HG03342 (cell line): ENCODE measurements at regions not wholly inside any gene's neighbourhood (a gene's known extent, or its start where the extent isn't known, plus 50 kb on each side); places are given as distances from the start of the nearest gene placed in this dataset.

Experiments
- ATAC-seq: cut with Tn5 transposase; IDR thresholded peaks from one replicate; pipeline ENCODE4 v1.9.1; 2021; ENCODE audit warnings: mild to moderate bottlenecking, moderate library complexity; ENCODE audit not compliant: unreplicated experiment

DNA sequence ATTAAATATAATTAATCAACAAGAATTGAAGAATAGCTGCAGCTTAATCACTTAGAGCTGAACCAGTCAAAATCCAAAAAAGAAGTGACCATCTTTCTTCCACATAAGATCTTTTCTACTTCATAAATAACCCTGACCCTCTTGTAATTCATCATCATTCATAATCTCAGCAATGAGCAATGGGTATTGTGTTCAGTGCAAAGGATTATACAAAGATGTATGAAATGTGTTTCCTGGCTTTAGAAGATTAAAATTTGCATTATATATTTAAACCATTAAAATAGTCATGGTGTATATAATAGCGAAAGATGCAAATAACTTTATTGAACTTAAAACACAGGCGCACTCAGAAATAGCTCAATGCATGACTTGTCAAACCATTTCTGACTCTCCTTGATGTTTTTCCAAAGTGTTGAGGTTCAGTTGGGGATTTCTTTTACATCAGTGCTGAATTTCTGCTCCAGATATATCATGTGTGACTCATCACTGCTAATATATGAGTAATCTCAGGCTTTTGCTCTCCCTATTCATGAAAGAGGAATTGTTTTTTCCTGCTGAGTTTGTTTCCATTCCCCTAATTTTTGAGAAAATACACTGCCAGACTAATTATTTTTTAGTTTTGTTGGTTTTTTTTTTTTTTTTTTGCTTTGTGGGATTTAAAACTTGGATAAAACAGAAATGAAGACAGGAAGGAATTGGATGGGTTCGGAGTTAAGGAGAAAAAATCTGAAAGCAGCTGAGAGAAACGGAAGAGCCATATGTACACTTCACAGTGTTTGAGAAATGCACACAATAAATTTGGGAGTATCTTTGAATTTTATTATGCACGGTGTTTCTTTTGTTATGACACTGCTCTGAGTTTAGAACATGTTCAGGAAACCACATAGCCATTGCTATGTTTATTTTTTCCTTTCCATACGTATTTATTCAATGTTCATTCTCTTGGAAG lies 290.1 kb upstream of the PCDH7 start:
- no peak for ATAC-seq

DNA sequence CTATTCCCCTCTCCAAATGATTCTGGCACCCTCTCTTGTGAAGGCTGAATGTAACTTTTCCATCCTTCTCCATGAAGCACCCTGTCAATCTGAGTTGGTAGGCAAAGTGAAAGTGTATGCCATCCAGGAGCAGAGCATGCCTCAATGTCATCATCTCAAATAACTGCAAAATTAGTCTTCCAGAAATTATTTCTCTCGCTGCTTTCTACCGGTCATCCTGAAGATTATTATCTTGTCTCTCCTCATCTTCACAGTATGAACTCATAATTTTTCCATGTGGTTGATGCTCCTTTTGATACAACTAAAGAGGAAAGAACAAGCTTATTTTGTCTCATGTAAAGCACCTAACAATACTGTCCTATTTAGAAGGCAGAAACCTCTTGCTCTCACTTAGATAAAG lies 285.5 kb upstream of the PCDH7 start:
- ATAC-seq: no peak

DNA sequence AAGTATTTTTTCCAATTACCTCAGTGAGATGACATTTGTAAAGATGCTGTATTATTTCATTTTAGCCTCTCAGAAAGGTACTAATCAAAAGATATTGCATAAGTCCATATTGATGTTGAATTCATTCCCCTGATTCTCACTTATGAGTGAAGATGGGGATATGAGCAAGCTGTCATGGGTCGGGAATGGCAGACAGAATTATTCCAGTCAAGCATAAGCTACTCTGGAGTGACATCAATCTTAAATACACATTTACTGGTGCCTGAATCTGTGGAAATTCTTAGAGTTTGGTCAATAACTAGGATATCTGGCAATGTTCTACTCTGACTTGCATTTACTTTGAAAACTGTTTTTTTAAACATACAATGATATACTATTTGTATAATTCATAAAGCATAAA lies 283.8 kb upstream of the PCDH7 start:
- no peak for ATAC-seq

DNA sequence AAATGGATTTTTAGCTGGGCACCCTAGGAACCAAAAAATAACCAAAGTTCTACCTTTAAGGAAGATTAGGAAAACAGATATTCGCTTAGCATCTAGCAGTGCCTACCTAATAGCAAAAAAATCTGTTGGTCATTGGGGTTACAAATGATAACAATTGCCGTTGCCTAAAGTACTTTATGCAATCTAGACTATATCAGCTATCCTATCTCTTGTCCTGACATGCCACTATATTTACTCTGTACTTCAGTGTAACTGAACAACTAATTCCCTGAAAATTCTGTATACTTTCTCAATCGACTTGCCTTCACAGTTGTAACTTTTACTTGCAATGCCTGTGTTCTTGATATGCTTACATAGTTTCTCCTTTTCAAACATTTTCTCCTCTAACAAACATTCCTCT lies 282.9 kb upstream of the PCDH7 start:
- ATAC-seq: no peak

DNA sequence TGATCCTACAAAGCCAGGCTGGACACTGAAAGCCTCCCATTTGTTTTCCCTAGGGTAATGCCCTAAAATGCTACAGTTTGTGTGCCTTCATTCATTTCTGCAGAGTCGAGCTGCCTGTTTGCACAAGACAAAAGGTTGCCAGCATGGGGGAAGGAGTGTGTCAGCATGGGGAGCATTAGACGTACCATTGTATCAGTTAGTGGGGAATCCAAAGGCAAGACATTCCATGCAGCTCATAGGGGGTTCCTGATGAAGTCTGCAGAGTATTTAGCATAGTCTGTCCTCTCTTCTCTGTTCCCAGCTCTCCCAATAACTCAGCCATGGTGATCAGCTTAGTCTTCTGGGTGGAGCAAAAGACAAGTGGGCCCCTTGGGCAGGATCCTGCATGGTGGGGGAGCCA lies 276.9 kb upstream of the PCDH7 start:
- no peak for ATAC-seq

DNA sequence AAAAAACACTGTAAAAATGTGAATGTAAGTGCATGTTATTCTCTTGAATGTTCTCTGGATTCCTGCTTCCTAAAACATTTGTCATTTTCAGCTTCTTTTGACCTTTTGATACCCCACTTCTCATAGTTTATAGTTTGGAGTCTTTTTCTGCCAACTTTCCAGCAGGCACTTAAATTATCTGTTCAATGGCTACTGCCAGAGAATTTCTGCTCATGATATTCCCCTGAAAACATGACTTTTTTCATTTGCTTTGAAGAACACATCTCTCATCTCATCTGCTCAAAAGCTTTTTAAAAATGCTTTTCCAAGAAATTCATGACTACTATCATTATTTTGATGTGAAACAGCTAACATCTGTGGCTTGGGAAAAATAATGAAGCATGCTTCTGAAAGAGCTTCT lies 269.7 kb upstream of the PCDH7 start:
- no peak for ATAC-seq

DNA sequence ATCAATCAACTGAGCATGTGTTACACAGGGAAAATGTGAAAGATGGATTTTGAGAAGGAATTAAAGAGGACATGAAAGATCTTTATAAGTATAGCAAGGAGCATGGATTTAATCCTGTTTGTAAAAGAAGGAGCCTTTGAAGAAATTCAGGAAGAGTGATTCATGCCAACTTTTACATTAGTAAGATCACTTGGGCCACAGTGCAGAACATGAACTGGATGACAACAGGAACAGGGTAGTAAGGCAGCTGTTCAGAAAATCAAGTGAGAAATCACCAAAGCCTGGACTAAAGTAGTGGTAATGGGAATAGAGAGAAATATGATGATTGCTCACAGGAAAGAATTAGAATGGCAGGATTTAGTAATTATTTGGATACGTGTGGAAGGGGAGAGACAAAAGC lies 265.7 kb upstream of the PCDH7 start:
- ATAC-seq: no peak

DNA sequence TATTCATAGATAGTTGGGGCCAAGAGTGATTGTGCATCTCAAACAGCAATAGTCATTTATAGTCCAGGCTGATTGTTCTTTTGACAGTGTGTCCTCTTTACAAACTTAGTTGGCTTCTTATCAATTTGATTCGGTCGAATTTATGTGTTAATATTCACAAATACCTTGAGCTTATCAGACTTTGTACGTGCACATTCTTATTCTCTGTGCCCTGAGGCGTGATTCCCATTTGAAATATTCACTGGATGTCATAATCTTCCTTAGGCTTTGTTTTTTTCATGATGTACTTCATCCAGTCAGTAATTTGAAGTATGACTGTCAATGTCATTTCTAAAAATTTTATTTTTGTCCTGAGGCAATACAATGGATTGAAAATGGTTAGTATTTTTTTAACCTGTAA lies 263.5 kb upstream of the PCDH7 start:
- no peak for ATAC-seq

DNA sequence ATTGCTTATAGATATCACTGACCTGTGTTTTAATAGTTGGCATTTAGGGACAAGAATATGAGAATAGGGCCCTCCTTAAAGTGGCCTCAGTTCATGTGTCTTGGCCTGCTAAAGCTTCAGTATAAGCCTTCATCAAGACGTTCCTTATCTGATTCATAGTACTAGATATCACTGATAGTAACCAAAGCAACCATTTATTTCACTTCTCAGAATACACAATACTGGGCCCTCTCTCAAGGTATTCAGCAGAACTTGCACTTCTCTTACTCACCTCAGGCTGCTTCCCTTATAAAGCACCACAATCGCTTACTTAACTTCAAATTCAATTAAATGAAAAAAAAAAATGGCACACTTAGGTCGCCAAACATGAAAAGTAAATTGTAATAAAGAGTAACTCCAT lies 259.4 kb upstream of the PCDH7 start:
- no peak for ATAC-seq

DNA sequence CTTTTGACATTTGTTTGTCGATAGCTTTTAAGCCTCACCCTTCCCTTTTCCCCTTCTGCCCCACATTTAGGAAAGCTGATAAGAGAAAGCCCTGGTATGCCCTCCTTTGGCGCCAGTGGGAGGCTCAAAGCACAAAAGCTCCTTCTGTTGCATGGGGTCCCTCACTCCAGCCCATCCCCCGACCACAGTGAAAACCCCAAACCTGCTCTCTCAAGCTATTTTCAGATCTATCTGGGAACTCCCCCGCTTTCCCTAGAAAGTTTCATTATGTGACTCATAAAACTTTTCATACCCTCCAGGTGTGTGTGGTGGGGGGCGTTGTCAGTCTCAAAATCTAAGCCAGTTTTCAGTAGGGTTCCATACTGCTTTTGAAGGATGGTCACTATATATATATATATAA lies 259.0 kb upstream of the PCDH7 start:
- ATAC-seq: no peak

DNA sequence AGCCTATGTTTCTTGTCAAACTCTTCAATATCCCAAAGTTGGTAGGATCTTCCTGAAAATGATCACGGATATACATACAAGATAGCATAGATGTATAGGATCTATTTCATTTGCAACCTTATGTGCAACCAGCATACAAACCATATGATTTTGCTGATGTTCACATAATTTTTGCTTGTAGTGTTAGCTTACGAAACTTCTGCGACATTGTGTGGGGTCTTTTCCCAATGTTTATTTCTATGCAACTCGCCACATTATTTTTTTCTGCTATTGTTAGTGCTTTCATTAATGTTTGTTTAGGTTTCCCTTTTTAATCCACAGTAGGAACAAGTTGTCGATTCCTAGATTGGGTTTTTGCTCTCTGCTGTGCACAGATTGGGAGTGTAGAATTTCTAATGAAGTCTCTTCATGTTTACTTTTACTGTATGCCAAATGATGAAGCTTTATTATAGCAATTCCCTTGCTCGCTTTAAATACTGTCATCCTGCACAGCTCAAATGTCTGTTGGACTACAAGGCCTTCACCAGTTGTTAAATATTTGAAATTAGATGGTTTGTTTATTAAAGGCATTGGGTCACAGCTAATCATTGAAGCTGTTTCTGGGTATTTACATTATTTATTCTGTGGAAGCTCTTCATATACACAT lies 257.6 kb upstream of the PCDH7 start:
- no peak for ATAC-seq

DNA sequence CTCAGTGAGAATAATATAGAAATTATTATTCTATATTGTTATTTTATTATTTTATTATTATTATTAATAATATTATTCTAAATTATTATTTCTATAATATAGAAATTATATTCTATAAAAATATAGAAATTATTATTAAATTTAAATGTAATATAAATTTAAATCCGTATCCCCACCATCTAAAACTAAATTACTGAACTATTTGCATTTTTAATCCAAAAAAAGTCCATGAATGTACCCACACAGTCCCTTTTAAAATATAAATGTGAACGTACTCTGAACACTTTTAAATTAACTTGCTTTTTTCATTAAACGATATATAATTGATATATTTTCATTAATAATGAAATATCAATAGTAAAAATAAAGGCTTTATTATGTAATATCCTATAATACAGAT lies 248.3 kb upstream of the PCDH7 start:
- no peak for ATAC-seq

DNA sequence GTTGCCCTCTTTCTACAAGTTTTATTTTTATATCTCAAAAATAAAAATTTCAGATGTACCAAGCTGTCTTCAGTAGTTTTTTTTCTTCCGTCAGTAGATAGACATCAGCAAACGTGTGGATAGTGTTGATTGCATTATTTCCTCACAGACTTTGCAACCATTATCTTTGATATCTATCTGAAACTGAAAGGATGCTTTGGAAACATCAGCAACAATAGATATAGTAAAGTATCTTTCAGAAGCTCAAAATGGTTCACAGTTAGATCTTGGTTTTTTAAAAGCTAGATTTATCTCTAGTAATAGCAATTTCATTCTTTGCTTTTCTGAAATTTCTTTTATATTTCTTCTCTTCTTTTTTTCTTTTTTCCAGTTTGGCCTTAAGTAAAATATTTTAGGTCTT lies 246.9 kb upstream of the PCDH7 start:
- ATAC-seq: no peak

DNA sequence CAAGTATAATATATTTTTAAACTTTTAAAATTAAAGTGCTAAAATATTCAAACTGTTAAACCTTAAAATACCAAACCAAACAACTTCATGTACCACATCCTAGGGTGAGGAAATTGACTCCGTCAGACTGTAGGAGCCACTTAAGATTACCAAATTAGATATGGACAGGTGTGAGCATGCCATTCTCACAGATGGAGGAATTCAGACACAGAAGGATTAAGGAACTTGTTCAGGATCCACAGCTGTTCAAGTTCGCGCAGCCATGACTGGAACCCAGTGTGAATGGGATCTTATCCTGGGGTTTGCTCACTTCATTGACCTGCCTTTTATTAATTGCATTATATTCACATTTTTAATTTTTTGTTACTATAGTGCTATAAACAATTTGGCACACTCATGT lies 224.9 kb upstream of the PCDH7 start:
- no peak for ATAC-seq

DNA sequence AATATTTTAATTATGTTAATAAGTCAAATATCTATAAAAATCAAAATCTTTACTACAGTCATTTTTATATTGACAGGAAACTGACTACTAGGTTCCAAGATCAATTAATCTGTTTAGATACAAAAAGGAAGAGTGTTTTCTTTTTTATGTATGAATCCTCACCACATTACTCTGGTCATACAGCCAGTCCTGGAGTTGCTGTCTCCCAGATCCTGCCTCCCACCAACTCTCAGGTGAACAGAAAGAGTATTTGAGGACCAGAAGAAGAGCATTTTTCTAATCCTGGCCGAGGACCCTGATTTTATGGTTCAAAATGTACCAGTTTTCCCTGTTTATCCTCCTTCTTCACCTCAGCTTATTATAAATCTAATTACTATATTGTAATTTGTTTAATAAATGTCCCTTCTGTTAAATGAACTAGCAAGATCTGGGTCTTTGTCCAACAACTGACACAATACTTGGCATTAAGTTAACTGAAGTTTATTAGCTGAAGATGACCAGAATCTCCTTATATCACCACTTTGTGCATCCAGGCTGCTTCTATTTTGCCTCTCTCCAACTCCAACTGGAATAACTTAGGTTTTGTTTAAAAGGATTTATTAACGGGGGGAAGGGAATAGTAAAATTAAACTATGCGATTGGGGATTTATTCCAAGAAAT lies 224.4 kb upstream of the PCDH7 start:
- no peak for ATAC-seq

DNA sequence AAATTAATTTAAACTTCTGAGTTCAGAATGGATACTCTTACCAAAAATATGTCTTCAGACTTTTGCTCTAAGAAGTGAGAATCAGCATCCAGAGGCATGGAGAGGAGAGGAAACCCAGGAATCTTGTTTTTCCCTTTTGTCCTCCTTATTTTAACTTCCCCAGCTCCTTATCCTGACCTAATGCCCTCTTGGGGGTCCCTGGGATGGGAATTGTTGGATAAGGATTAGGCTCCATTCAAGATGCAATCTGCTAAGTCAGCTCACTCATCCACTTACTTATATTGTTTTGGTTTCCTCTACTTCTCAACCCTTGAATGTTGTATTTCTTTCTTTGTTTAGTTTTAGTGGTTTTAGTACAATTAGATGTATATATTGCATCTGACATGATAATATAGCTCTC lies 208.4 kb upstream of the PCDH7 start:
- ATAC-seq: no peak

DNA sequence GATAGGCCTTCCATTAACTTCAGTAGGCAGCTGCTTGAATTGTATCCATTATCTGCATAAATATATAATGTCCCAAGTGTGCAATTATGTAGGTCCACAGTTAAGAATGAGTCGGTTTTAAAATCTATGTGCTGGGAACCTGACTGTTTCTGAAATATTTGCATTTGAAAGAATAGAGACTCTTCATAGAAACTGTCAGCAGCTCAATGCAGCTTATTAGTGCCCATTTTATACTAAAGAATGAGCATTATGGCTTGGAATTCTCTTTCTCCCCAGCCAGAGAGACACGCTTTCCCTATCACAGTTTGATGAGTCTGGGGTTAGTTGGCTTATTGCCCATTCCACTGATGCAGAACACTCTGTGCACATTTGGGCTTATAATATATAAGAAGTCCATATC lies 202.0 kb upstream of the PCDH7 start:
- ATAC-seq: no peak

DNA sequence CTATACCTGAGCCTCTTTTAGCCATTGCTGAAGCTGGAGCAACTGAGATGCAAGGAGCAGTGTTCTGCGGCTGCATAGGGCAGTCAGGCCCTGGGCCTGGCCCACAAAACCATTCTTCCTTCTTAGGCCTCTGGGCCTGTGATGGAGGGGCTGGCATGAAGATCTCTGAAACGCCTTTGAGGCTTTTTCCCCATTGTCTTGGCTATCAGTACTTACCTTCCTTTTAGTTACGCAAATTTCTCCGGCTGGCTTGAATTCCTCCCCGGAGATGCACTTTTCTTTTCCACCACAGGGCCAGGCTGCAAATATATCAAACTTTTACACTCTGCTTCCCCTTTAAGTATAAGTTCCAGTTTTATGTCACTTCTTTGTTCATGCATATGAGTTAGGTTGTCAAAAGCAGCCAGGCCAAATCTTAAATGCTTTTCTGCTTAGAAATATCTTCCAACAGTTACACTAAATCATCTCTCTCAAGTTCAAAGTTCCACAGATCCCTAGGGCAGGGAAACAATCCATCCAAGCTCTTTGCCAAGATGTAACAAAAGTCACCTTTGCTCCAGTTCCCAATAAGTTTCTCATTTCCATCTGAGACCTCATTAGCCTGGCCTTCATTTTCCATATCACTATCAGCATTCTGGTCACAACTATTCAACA lies 194.4 kb upstream of the PCDH7 start:
- no peak for ATAC-seq

DNA sequence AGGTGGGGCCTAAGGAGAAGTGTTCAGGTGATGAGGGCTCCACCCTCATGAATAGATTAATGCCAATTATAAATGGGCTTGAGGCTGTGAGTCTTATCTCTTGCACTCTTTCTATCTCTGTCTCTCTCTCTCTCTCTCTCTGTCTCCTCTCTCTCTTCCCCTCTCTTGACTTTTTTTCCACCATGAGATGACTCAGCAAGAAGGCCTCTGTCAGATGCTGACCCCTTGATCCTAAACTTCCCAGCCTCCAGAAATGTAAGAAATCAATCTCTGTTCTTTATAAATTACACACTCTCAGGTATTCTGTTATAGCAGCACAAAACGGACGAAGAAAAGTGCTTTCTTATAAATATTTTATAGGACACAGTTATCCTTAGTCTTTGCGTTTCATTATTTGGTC lies 184.9 kb upstream of the PCDH7 start:
- no peak for ATAC-seq

DNA sequence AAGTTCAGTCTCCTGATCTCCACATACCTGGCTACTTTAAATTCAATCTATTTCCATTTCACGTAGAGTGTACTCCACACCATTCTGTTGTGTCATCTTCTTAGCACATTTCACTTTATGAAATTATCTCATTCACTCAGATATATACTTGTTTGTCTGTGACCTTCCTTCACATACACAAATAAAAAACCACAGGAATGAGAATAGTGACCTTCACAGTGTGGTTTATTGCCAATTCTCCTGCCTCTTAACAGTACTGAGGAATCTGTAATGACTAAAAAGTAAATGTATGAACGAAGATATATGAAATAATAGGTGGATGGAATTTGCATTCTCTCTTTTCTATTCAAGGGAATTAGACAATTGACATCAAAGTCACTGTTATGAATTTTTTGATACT lies 183.9 kb upstream of the PCDH7 start:
- ATAC-seq: no peak

DNA sequence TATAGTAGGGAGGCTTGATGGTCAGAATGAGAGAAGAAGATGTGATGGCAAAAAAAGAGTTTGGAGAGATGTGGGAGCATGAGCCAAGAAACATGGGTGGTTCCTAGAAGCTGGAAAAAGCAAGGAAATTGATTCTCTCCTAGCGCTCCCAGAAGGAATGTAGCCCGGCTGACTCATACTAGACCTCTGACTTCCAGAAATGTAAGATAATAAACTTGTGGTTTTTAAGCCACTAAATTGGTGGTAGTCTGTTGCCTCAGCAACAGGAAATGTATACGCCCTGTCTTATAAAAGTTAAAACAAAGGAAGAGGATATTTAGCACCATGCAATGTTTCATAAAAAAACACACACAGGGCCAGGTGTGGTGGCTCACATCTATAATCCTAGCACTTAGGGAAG lies 182.7 kb upstream of the PCDH7 start:
- ATAC-seq: no peak

DNA sequence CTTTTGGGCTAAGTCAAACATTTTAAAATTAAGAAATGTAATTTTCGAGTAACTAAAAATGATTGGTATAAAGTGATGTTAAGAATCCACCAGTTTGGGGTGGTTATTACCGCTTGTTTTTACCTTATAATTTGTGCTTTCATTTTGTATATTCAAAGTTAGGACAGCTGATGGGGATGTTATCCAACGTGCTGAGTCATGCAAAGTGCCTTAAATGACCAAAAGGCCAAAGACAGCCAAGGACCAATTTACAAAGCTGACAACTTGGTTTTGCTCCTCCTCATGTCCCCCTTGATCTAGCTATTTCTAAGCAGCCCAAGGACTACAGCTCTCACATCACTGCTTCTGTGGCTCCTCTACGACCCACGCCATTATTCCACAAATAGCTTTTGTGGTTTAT lies 181.4 kb upstream of the PCDH7 start:
- ATAC-seq: no peak
